ENCODE measurements at regions not wholly inside any gene's neighbourhood (a gene's known extent, or its start where the extent isn't known, plus 50 kb on each side); places are given as distances from the start of the nearest gene placed in this dataset.
"Not testable (repeated sequence)": the region's sequence is repeated elsewhere in the genome, so short reads cannot be mapped to it uniquely, and the experiment has no call there.

DNA sequence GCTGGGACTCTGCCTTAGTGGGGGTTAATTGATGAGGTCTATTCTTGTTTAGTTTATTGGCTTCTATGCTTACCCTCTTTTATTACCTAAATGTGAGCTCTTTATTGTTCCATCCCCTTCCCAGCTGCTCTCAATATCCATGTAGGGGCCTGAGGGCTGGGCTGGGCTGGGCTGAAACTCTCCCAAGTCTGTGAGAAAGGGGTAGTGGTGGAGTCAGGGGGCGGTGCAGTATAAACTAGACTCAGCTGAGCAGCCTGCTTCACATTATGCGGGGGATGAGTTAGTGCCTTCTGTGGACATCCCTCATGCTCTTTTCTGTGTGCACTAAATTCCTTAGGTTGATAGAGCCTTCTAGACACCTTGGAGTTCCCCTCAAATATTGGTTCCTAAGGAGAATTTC is 451.8 kb upstream of the PTGER4 start:
- peaks cover 0 to 22% (median 7%) of the 10 kb centered on the region in 4 donors for H3K4me1 ChIP-seq
- WGBS, 2 donors, result 75 to 91% methylated on average over 2 of the region's 2 CpGs
- no peaks in the 10 kb centered on the region for H3K27me3 ChIP-seq
- no peak for DNase-seq
- H3K36me3 ChIP-seq, result no peaks in the 10 kb centered on the region
- no peak overlapping the region for H3K4me3 ChIP-seq
- H3K27ac ChIP-seq, result no peak overlapping the region
- no peaks in the 10 kb centered on the region for H3K9me3 ChIP-seq
- intact Hi-C loops (cut with DNase I), result no loop called here
- TF ChIP-seq POLR2AphosphoS5 (IDR thresholded peaks at IDR 0.05) (no peak), POLR2A (IDR thresholded peaks at IDR 0.05) (no peak), EP300 (IDR thresholded peaks at IDR 0.05) (no peak), CTCF (IDR thresholded peaks at IDR 0.05) (no peak)

GRCh38 chr5:40227366-40227765 is 452.3 kb upstream of the PTGER4 start:
- H3K4me1 ChIP-seq, result peaks cover 0 to 22% (median 7%) of the 10 kb centered on the region in 4 donors
- H3K27ac ChIP-seq, result no peak overlapping the region
- 82 to 84% methylated on average over 2 of the region's 2 CpGs for WGBS, 2 donors
- no peak for DNase-seq
- no peaks in the 10 kb centered on the region for H3K36me3 ChIP-seq
- H3K27me3 ChIP-seq, result no peaks in the 10 kb centered on the region
- intact Hi-C loops (cut with DNase I), result no loop called here
- no peak for TF ChIP-seq POLR2AphosphoS5 (IDR thresholded peaks at IDR 0.05)
- TF ChIP-seq POLR2A (IDR thresholded peaks at IDR 0.05), result no peak
- TF ChIP-seq CTCF (IDR thresholded peaks at IDR 0.05), result no peak
- TF ChIP-seq EP300 (IDR thresholded peaks at IDR 0.05), result no peak
- H3K9me3 ChIP-seq, result no peaks in the 10 kb centered on the region
- no peak overlapping the region for H3K4me3 ChIP-seq

GRCh38 chr5:40226906-40227305 is 452.8 kb upstream of the PTGER4 start:
- no peaks in the 10 kb centered on the region for H3K9me3 ChIP-seq
- H3K4me3 ChIP-seq, result no peak overlapping the region
- intact Hi-C loops (cut with DNase I), result no loop called here
- H3K36me3 ChIP-seq, result no peaks in the 10 kb centered on the region
- H3K27ac ChIP-seq, result no peak overlapping the region
- no peak for TF ChIP-seq POLR2AphosphoS5 (IDR thresholded peaks at IDR 0.05)
- no peak for TF ChIP-seq CTCF (IDR thresholded peaks at IDR 0.05)
- no peak for TF ChIP-seq POLR2A (IDR thresholded peaks at IDR 0.05)
- TF ChIP-seq EP300 (IDR thresholded peaks at IDR 0.05), result no peak
- peaks cover 0 to 22% (median 7%) of the 10 kb centered on the region in 4 donors for H3K4me1 ChIP-seq
- no peaks in the 10 kb centered on the region for H3K27me3 ChIP-seq
- DNase-seq, result no peak
- WGBS, 2 donors, result 52 to 53% methylated on average over 2 of the region's 2 CpGs

DNA sequence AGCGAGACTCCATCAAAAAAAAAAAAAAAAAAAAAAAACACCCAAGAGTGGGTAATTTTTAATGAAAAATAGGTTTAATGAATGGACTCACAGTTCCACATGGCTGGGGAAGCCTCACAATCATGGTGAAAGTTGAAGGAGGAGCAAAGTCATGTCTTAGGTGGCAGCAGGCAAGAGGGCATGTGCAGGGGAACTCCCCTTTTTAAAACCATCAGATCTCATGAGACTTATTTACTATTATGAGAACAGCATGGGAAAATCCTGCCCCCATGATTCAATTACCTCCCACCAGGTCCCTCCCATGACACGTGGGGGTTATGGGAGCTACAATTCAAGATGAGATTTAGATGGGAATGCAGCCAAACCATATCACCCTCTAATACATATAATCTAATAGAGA is 454.6 kb upstream of the PTGER4 start:
- intact Hi-C loops (cut with DNase I); H3K9me3 ChIP-seq; H3K36me3 ChIP-seq; H3K27me3 ChIP-seq; H3K27ac ChIP-seq; DNase-seq; H3K4me3 ChIP-seq: not testable (repeated sequence)
- H3K4me1 ChIP-seq, result peaks cover 0 to 22% (median 7%) of the 10 kb centered on the region in 4 donors
- 80 to 88% methylated on average over 2 of the region's 2 CpGs for WGBS, 2 donors

DNA sequence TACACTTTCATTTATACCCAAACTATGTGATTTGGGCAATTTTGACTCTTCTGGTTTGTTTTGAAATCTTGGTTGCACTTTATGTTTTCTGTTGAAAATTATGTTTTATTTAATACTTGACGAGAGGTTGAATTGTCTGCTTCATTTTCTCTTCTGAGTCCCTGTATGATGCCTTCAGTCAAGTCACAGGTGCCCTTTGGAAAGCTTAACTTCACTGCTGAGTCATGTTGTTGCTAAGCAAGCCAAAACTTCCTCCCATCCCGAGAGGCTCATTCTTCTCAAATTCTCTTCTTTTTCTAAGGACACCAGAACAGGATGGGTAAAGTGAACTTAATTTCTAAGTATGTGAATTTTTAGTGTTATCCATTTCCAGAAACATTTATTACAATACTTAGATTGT is 455.3 kb upstream of the PTGER4 start:
- Histone ChIP-seq H3K36me3 (no peaks in the 10 kb centered on the region), H3K27me3 (no peaks in the 10 kb centered on the region), H3K4me3 (no peak overlapping the region), H3K27ac (no peak overlapping the region), H3K9me3 (no peaks in the 10 kb centered on the region), H3K4me1 (peaks cover 0 to 22% (median 7%) of the 10 kb centered on the region in 4 donors)
- WGBS, 2 donors, result 69 to 78% methylated on average over 2 of the region's 2 CpGs
- intact Hi-C loops (cut with DNase I), result no loop called here
- TF ChIP-seq CTCF (IDR thresholded peaks at IDR 0.05) (no peak), POLR2A (IDR thresholded peaks at IDR 0.05) (no peak), EP300 (IDR thresholded peaks at IDR 0.05) (no peak)
- no peak for DNase-seq
